Stomach (tissue), 4 donors: ENCODE measurements at regions not wholly inside any gene's neighbourhood (a gene's known extent, or its start where the extent isn't known, plus 50 kb on each side); places are given as distances from the start of the nearest gene placed in this dataset.

Source experiments
- CTCF ChIP-seq, 7 experiments: fragments of 450-650 bp in 4 of 7; fragments of 200-600 bp in 3 of 7; sonication (generic) in 3 of 7; IDR thresholded peaks; one replicate each; pipeline ENCODE4 v1.5.1; 2016 to 2019; ENCODE audit warnings: antibody characterized with exemption in 7 of 7, control low read depth in 2 of 7, mild to moderate bottlenecking in 1 of 7
- EP300 ChIP-seq: sonication (generic); formaldehyde crosslinking; IDR thresholded peaks from one replicate; pipeline ENCODE4 v1.6.1; 2017; ENCODE audit warnings: antibody characterized with exemption
- POLR2A ChIP-seq, 4 donors: fragments of 450-650 bp; IDR thresholded peaks; one replicate each; pipeline ENCODE4 v1.6.1; 2016; ENCODE audit warnings: antibody characterized with exemption in 4 of 4, control low read depth in 2 of 4, mild to moderate bottlenecking in 1 of 4, moderate library complexity in 1 of 4
- POLR2AphosphoS5 ChIP-seq, 3 donors: sonication (generic); formaldehyde crosslinking; IDR thresholded peaks; one replicate each; pipeline ENCODE4 v1.6.1; 2016; ENCODE audit warnings: antibody characterized with exemption in 3 of 3

- TF ChIP-seq CTCF (IDR thresholded peaks at IDR 0.05) = no peak
- TF ChIP-seq EP300 = no peak
- TF ChIP-seq POLR2A (IDR thresholded peaks at IDR 0.05) = no peak
- TF ChIP-seq POLR2AphosphoS5 (IDR thresholded peaks at IDR 0.05) = no peak
Observed at GRCh38 chr1:95982711-95983110, 738.9 kb upstream of the PTBP2 start.
